Kidney epithelial cell (primary cell): ENCODE measurements at regions not wholly inside any gene's neighbourhood (a gene's known extent, or its start where the extent isn't known, plus 50 kb on each side); places are given as distances from the start of the nearest gene placed in this dataset.

Experiments used
- DNase-seq: peaks from one replicate; pipeline ENCODE4 v3.0.0-alpha.2; 2010; ENCODE audit warnings: low read depth
- H3K27me3 ChIP-seq: 2 replicates; pipeline ENCODE4 v1.6.0; 2011; ENCODE audit warnings: low read length; ENCODE audit not compliant: control insufficient read depth, insufficient read depth
- H3K36me3 ChIP-seq: 2 replicates; pipeline ENCODE4 v1.5.1; 2011; ENCODE audit warnings: low read length; ENCODE audit not compliant: control insufficient read depth, insufficient read depth
- H3K4me3 ChIP-seq: 2 replicates; pipeline ENCODE4 v1.5.1; 2011; ENCODE audit warnings: low read depth, mild to moderate bottlenecking, control low read depth, low read length
- TF ChIP-seq, protein P1 (sequence below): IDR thresholded peaks from 2 replicates; pipeline ENCODE4 v1.5.1; 2011; ENCODE audit warnings: mild to moderate bottlenecking, moderate library complexity, low read length, control low read depth, inconsistent platforms; ENCODE audit not compliant: insufficient read depth, poor library complexity, severe bottlenecking

- no peaks in the 10 kb centered on the region for H3K27me3 ChIP-seq
- DNase-seq, result no peak
- TF ChIP-seq, protein P1, sequence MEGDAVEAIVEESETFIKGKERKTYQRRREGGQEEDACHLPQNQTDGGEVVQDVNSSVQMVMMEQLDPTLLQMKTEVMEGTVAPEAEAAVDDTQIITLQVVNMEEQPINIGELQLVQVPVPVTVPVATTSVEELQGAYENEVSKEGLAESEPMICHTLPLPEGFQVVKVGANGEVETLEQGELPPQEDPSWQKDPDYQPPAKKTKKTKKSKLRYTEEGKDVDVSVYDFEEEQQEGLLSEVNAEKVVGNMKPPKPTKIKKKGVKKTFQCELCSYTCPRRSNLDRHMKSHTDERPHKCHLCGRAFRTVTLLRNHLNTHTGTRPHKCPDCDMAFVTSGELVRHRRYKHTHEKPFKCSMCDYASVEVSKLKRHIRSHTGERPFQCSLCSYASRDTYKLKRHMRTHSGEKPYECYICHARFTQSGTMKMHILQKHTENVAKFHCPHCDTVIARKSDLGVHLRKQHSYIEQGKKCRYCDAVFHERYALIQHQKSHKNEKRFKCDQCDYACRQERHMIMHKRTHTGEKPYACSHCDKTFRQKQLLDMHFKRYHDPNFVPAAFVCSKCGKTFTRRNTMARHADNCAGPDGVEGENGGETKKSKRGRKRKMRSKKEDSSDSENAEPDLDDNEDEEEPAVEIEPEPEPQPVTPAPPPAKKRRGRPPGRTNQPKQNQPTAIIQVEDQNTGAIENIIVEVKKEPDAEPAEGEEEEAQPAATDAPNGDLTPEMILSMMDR, result no peak
- H3K4me3 ChIP-seq, result no peak overlapping the region
- H3K36me3 ChIP-seq, result no peaks in the 10 kb centered on the region
These were observed 266.4 kb downstream of the KCNA4 start for GRCh38 chr11:29750392-29750791.

DNA sequence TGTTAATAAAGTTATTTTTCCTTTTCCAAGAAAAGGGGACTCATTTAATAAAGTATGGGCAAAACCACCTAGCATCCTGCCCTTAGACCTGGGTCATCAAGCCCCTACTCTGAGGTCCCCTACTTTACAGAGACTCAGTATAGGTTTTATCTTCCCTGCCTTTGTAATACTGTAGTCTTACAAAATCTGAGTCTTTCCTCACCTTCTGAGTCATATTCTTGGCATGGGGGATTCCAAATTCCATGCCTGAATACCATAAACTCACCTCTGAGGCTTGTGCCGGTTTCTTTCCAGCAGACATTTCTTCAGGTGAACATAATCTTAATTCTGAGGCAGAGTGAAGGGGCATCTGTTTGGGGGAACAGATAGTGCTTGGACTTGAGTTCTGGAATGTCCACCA is 282.5 kb downstream of the KCNA4 start:
- DNase-seq, result no peak
- TF ChIP-seq, protein P1, result no peak
- Histone ChIP-seq H3K27me3 (no peaks in the 10 kb centered on the region), H3K4me3 (no peak overlapping the region), H3K36me3 (no peaks in the 10 kb centered on the region)

GRCh38 chr11:29713831-29714320 is 303.0 kb downstream of the KCNA4 start:
- no peak for DNase-seq
- Histone ChIP-seq H3K27me3 (no peaks in the 10 kb centered on the region), H3K4me3 (no peak overlapping the region), H3K36me3 (no peaks in the 10 kb centered on the region)
- TF ChIP-seq, protein P1, result no peak

DNA sequence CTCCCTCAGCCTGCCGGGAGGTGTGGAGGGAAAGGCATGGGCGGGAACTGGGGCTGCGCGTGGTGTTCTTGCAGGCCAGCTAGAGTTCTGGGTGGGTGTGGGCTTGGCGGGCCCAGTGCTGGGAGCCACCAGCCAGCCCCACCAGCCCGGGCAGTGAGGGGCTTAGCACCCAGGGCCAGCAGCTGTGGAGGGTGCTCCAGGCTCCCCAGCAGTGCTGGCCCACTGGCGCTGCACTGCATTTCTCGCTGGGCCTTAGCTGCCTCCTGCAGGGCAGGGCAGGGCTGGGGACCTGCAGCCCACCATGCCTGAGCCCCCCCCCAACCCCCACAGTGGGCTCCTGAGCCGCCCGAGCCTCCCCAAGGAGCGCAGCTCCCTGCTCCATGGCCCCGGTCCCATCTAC is 304.2 kb downstream of the KCNA4 start:
- no peak overlapping the region for H3K4me3 ChIP-seq
- DNase-seq, result no peak
- TF ChIP-seq, protein P1, result no peak
- H3K27me3 ChIP-seq, result no peaks in the 10 kb centered on the region
- H3K36me3 ChIP-seq, result no peaks in the 10 kb centered on the region

- no peaks in the 10 kb centered on the region for H3K27me3 ChIP-seq
- H3K4me3 ChIP-seq, result no peak overlapping the region
- no peaks in the 10 kb centered on the region for H3K36me3 ChIP-seq
- TF ChIP-seq, protein P1, result no peak
- DNase-seq, result no peak
These were observed 308.9 kb downstream of the KCNA4 start for GRCh38 chr11:29707924-29708323.

DNA sequence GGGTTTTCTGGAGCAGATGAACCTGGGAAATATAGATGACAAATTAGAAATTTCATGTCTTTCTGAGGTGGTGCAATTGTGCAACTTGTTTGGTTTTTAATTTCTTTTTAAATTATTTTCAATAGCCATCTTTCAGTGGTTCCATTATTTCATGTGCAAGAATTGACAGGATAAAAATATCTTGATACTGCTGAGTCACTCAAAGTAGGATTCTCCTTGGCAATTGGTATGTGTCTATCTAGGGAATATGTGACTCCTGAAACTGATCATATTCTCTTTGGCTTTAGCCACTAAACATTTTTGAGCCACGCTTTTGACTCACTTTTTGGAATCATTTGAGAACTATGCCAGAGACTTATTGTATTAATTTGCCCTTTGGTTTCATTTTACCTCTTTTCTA is 331.5 kb downstream of the KCNA4 start:
- TF ChIP-seq, protein P1, result no peak
- Histone ChIP-seq H3K4me3 (no peak overlapping the region), H3K27me3 (no peaks in the 10 kb centered on the region), H3K36me3 (no peaks in the 10 kb centered on the region)
- DNase-seq, result no peak
